ENCODE measurements at regions not wholly inside any gene's neighbourhood (a gene's known extent, or its start where the extent isn't known, plus 50 kb on each side); places are given as distances from the start of the nearest gene placed in this dataset.

GRCh38 chr1:30598571-30599114 lies 124.7 kb downstream of the MATN1 start:
- H3K27ac ChIP-seq (ENCODE audit: low read depth, low read length, severe bottlenecking): no peak overlapping the region
- H3K4me3 ChIP-seq (ENCODE audit: extremely low read depth, insufficient read depth, low read length, poor library complexity, severe bottlenecking): no peak overlapping the region
- H3K9me3 ChIP-seq (ENCODE audit: control insufficient read depth, low read length): peaks cover 5% of the 10 kb centered on the region
- no peaks in the 10 kb centered on the region for H3K4me1 ChIP-seq (ENCODE audit: control insufficient read depth, insufficient read depth, low read length, poor library complexity, severe bottlenecking)
- H3K36me3 ChIP-seq (ENCODE audit: control insufficient read depth, insufficient read depth, low read length): no peaks in the 10 kb centered on the region
- WGBS, 2 experiments (ENCODE audit: insufficient coverage in 2 of 2): 81 to 90% methylated on average over 3 of the region's 4 CpGs

GRCh38 chr1:30597711-30598110 lies 125.7 kb downstream of the MATN1 start:
- H3K27ac ChIP-seq (ENCODE audit: low read depth, low read length, severe bottlenecking): no peak overlapping the region
- H3K4me3 ChIP-seq (ENCODE audit: extremely low read depth, insufficient read depth, low read length, poor library complexity, severe bottlenecking): no peak overlapping the region
- peaks cover 8% of the 10 kb centered on the region for H3K9me3 ChIP-seq (ENCODE audit: control insufficient read depth, low read length)
- 85 to 88% methylated on average over 2 to 6 of the region's 6 CpGs for whole genome bisulfite sequencing, 2 experiments (ENCODE audit: insufficient coverage in 2 of 2)
- H3K36me3 ChIP-seq (ENCODE audit: control insufficient read depth, insufficient read depth, low read length): no peaks in the 10 kb centered on the region
- H3K4me1 ChIP-seq (ENCODE audit: control insufficient read depth, insufficient read depth, low read length, poor library complexity, severe bottlenecking): no peaks in the 10 kb centered on the region

GRCh38 chr1:30596891-30597290 lies 126.5 kb downstream of the MATN1 start:
- Histone ChIP-seq H3K4me3 (ENCODE audit: extremely low read depth, insufficient read depth, low read length, poor library complexity, severe bottlenecking) (no peak overlapping the region), H3K27ac (ENCODE audit: low read depth, low read length, severe bottlenecking) (no peak overlapping the region), H3K9me3 (ENCODE audit: control insufficient read depth, low read length) (peaks cover 13% of the 10 kb centered on the region), H3K4me1 (ENCODE audit: control insufficient read depth, insufficient read depth, low read length, poor library complexity, severe bottlenecking) (no peaks in the 10 kb centered on the region), H3K36me3 (ENCODE audit: control insufficient read depth, insufficient read depth, low read length) (no peaks in the 10 kb centered on the region)
- WGBS, 2 experiments (ENCODE audit: insufficient coverage in 2 of 2): 85 to 90% methylated on average over 6 of the region's 6 CpGs

GRCh38 chr1:30596470-30596869 lies 126.9 kb downstream of the MATN1 start:
- H3K4me3 ChIP-seq (ENCODE audit: extremely low read depth, insufficient read depth, low read length, poor library complexity, severe bottlenecking): no peak overlapping the region
- H3K36me3 ChIP-seq (ENCODE audit: control insufficient read depth, insufficient read depth, low read length): no peaks in the 10 kb centered on the region
- H3K27ac ChIP-seq (ENCODE audit: low read depth, low read length, severe bottlenecking): no peak overlapping the region
- no CpG with 5 or more reads among the region's 1 CpG for WGBS, 2 experiments (ENCODE audit: insufficient coverage in 2 of 2)
- no peaks in the 10 kb centered on the region for H3K4me1 ChIP-seq (ENCODE audit: control insufficient read depth, insufficient read depth, low read length, poor library complexity, severe bottlenecking)
- peaks cover 13% of the 10 kb centered on the region for H3K9me3 ChIP-seq (ENCODE audit: control insufficient read depth, low read length)

GRCh38 chr1:30589083-30589482 lies 134.3 kb downstream of the MATN1 start:
- WGBS, 2 experiments (ENCODE audit: insufficient coverage in 2 of 2): 63 to 67% methylated on average over 5 of the region's 5 CpGs

GRCh38 chr1:30588311-30589073 lies 134.9 kb downstream of the MATN1 start:
- Histone ChIP-seq H3K36me3 (ENCODE audit: control insufficient read depth, insufficient read depth, low read length) (no peaks in the 10 kb centered on the region), H3K4me3 (ENCODE audit: extremely low read depth, insufficient read depth, low read length, poor library complexity, severe bottlenecking) (no peak overlapping the region), H3K4me1 (ENCODE audit: control insufficient read depth, insufficient read depth, low read length, poor library complexity, severe bottlenecking) (no peaks in the 10 kb centered on the region), H3K9me3 (ENCODE audit: control insufficient read depth, low read length) (peaks cover 8% of the 10 kb centered on the region), H3K27ac (ENCODE audit: low read depth, low read length, severe bottlenecking) (no peak overlapping the region)
- WGBS, 2 experiments (ENCODE audit: insufficient coverage in 2 of 2): 74 to 90% methylated on average over 4 to 5 of the region's 10 CpGs

More at GRCh38 chr1:30589083-30589482, 134.3 kb downstream of the MATN1 start:
- no peak overlapping the region for H3K27ac ChIP-seq (ENCODE audit: low read depth, low read length, severe bottlenecking)
- no peak overlapping the region for H3K4me3 ChIP-seq (ENCODE audit: extremely low read depth, insufficient read depth, low read length, poor library complexity, severe bottlenecking)
- H3K36me3 ChIP-seq (ENCODE audit: control insufficient read depth, insufficient read depth, low read length): no peaks in the 10 kb centered on the region
- H3K9me3 ChIP-seq (ENCODE audit: control insufficient read depth, low read length): peaks cover 8% of the 10 kb centered on the region
- no peaks in the 10 kb centered on the region for H3K4me1 ChIP-seq (ENCODE audit: control insufficient read depth, insufficient read depth, low read length, poor library complexity, severe bottlenecking)

- 79 to 86% methylated on average over 3 to 7 of the region's 7 CpGs for WGBS, 2 experiments (ENCODE audit: insufficient coverage in 2 of 2)
- no peak overlapping the region for H3K4me3 ChIP-seq (ENCODE audit: extremely low read depth, insufficient read depth, low read length, poor library complexity, severe bottlenecking)
- no peak overlapping the region for H3K27ac ChIP-seq (ENCODE audit: low read depth, low read length, severe bottlenecking)
- no peaks in the 10 kb centered on the region for H3K36me3 ChIP-seq (ENCODE audit: control insufficient read depth, insufficient read depth, low read length)
- no peaks in the 10 kb centered on the region for H3K9me3 ChIP-seq (ENCODE audit: control insufficient read depth, low read length)
- no peaks in the 10 kb centered on the region for H3K4me1 ChIP-seq (ENCODE audit: control insufficient read depth, insufficient read depth, low read length, poor library complexity, severe bottlenecking)
Measured at GRCh38 chr1:30586671-30587070, 136.7 kb downstream of the MATN1 start.

- Histone ChIP-seq H3K9me3 (ENCODE audit: control insufficient read depth, low read length) (no peaks in the 10 kb centered on the region), H3K4me3 (ENCODE audit: extremely low read depth, insufficient read depth, low read length, poor library complexity, severe bottlenecking) (no peak overlapping the region), H3K27ac (ENCODE audit: low read depth, low read length, severe bottlenecking) (no peak overlapping the region), H3K36me3 (ENCODE audit: control insufficient read depth, insufficient read depth, low read length) (no peaks in the 10 kb centered on the region), H3K4me1 (ENCODE audit: control insufficient read depth, insufficient read depth, low read length, poor library complexity, severe bottlenecking) (no peaks in the 10 kb centered on the region)
Measured at GRCh38 chr1:30579580-30579979, 143.8 kb downstream of the MATN1 start.

GRCh38 chr1:30575066-30575465 lies 148.3 kb downstream of the MATN1 start:
- no peaks in the 10 kb centered on the region for H3K36me3 ChIP-seq (ENCODE audit: control insufficient read depth, insufficient read depth, low read length)
- no peak overlapping the region for H3K4me3 ChIP-seq (ENCODE audit: extremely low read depth, insufficient read depth, low read length, poor library complexity, severe bottlenecking)
- H3K4me1 ChIP-seq (ENCODE audit: control insufficient read depth, insufficient read depth, low read length, poor library complexity, severe bottlenecking): no peaks in the 10 kb centered on the region
- WGBS, 2 experiments (ENCODE audit: insufficient coverage in 2 of 2): 77 to 90% methylated on average over 2 to 4 of the region's 5 CpGs
- no peaks in the 10 kb centered on the region for H3K9me3 ChIP-seq (ENCODE audit: control insufficient read depth, low read length)
- H3K27ac ChIP-seq (ENCODE audit: low read depth, low read length, severe bottlenecking): no peak overlapping the region

- Histone ChIP-seq H3K36me3 (ENCODE audit: control insufficient read depth, insufficient read depth, low read length) (no peaks in the 10 kb centered on the region), H3K9me3 (ENCODE audit: control insufficient read depth, low read length) (no peaks in the 10 kb centered on the region), H3K27ac (ENCODE audit: low read depth, low read length, severe bottlenecking) (no peak overlapping the region), H3K4me3 (ENCODE audit: extremely low read depth, insufficient read depth, low read length, poor library complexity, severe bottlenecking) (no peak overlapping the region), H3K4me1 (ENCODE audit: control insufficient read depth, insufficient read depth, low read length, poor library complexity, severe bottlenecking) (no peaks in the 10 kb centered on the region)
Measured at GRCh38 chr1:30572192-30572591, 151.2 kb downstream of the MATN1 start.

GRCh38 chr1:30571380-30571779 lies 152.0 kb downstream of the MATN1 start:
- H3K4me3 ChIP-seq (ENCODE audit: extremely low read depth, insufficient read depth, low read length, poor library complexity, severe bottlenecking): no peak overlapping the region
- WGBS, 2 experiments (ENCODE audit: insufficient coverage in 2 of 2): 75 to 77% methylated on average over 3 to 4 of the region's 4 CpGs
- no peak overlapping the region for H3K27ac ChIP-seq (ENCODE audit: low read depth, low read length, severe bottlenecking)
- no peaks in the 10 kb centered on the region for H3K4me1 ChIP-seq (ENCODE audit: control insufficient read depth, insufficient read depth, low read length, poor library complexity, severe bottlenecking)
- no peaks in the 10 kb centered on the region for H3K36me3 ChIP-seq (ENCODE audit: control insufficient read depth, insufficient read depth, low read length)
- H3K9me3 ChIP-seq (ENCODE audit: control insufficient read depth, low read length): no peaks in the 10 kb centered on the region

Data from mesodermal cell (in vitro differentiated cells).